Naive thymus-derived CD8-positive, alpha-beta T cell (primary cell): ENCODE measurements at regions not wholly inside any gene's neighbourhood (a gene's known extent, or its start where the extent isn't known, plus 50 kb on each side); places are given as distances from the start of the nearest gene placed in this dataset.
"Not testable (repeated sequence)": the region's sequence is repeated elsewhere in the genome, so short reads cannot be mapped to it uniquely, and the experiment has no call there.

Experiments
- ATAC-seq, 2 donors: fragments of 150-1000 bp; cut with Tn5 transposase in 1 of 2; sonication (Bioruptor Pico), chemical (Tn5 transposase) in 1 of 2; 1 replicate in 1 of 2; 2 replicates in 1 of 2; pipeline ENCODE4 v1.10.0; 2021; ENCODE audit warnings: mild to moderate bottlenecking in 2 of 2, moderate library complexity in 2 of 2
- POLR2A ChIA-PET: fragments of 350-600 bp; sonication (Branson Sonifier 250); formaldehyde crosslinking; loops from one replicate; lab custom pipeline; 2021; ENCODE audit warnings: antibody characterized with exemption; lab: Charles Lee
- DNase-seq, 10 donors: peaks; one replicate each; pipeline versions ENCODE4 v3.0.0 to v3.0.0-alpha.2; 2020 to 2022
- H3K27ac Mint-ChIP-seq, 10 donors: one replicate each; pipeline ENCODE4 v1.8.0; 2020 to 2022; ENCODE audit warnings: mild to moderate bottlenecking in 10 of 10, mixed read lengths in 10 of 10, moderate library complexity in 4 of 10, inconsistent platforms in 1 of 10
- H3K27me3 Mint-ChIP-seq, 5 donors: one replicate each; pipeline ENCODE4 v1.8.0; 2021 to 2022; ENCODE audit warnings: mixed read lengths in 5 of 5
- H3K36me3 Mint-ChIP-seq, 3 donors: one replicate each; pipeline ENCODE4 v1.8.0; 2020 to 2022; ENCODE audit warnings: mixed read lengths in 3 of 3, mild to moderate bottlenecking in 2 of 3, inconsistent platforms in 1 of 3
- H3K4me1 Mint-ChIP-seq, 4 donors: one replicate each; pipeline ENCODE4 v1.8.0; 2021 to 2022; ENCODE audit warnings: mixed read lengths in 4 of 4
- H3K4me3 Mint-ChIP-seq, 10 donors: one replicate each; pipeline ENCODE4 v1.8.0; 2020 to 2022; ENCODE audit warnings: mild to moderate bottlenecking in 10 of 10, mixed read lengths in 10 of 10, moderate library complexity in 6 of 10, inconsistent platforms in 1 of 10
- H3K9me3 Mint-ChIP-seq, 9 donors: one replicate each; pipeline ENCODE4 v1.8.0; 2020 to 2022; ENCODE audit warnings: mixed read lengths in 9 of 9, mild to moderate bottlenecking in 3 of 9, inconsistent platforms in 1 of 9, moderate library complexity in 1 of 9

GRCh38 chr12:73951956-73952703 lies 585.5 kb upstream of the ATXN7L3B start:
- Mint-ChIP-seq H3K27me3 (no peaks in the 10 kb centered on the region), H3K4me3 (no peak overlapping the region), H3K4me1 (no peaks in the 10 kb centered on the region), H3K9me3 (peaks cover 0 to 8% (median 0%) of the 10 kb centered on the region in 9 donors), H3K36me3 (no peaks in the 10 kb centered on the region), H3K27ac (no peak overlapping the region)
- POLR2A ChIA-PET = no interaction called here
- DNase-seq (no peak), ATAC-seq (no peak)

GRCh38 chr12:73964641-73965040 lies 573.0 kb upstream of the ATXN7L3B start:
- ATAC-seq (no peak), DNase-seq (no peak)
- no peaks in the 10 kb centered on the region for H3K36me3 Mint-ChIP-seq
- POLR2A ChIA-PET = no interaction called here
- peaks cover 0 to 10% (median 1%) of the 10 kb centered on the region in 9 donors for H3K9me3 Mint-ChIP-seq
- no peaks in the 10 kb centered on the region for H3K4me1 Mint-ChIP-seq
- no peak overlapping the region for H3K27ac Mint-ChIP-seq
- H3K27me3 Mint-ChIP-seq = no peaks in the 10 kb centered on the region
- H3K4me3 Mint-ChIP-seq = no peak overlapping the region

GRCh38 chr12:73973486-73973885 lies 564.1 kb upstream of the ATXN7L3B start:
- Mint-ChIP-seq H3K27me3 (no peaks in the 10 kb centered on the region), H3K36me3 (peaks cover 0 to 6% (median 0%) of the 10 kb centered on the region in 3 donors), H3K4me3 (no peak overlapping the region), H3K4me1 (no peaks in the 10 kb centered on the region), H3K27ac (no peak overlapping the region), H3K9me3 (peaks cover 0 to 16% (median 5%) of the 10 kb centered on the region in 9 donors)
- ATAC-seq = peak in 1 of 2 donors; percentile 20
- no peak for DNase-seq
- POLR2A ChIA-PET = no interaction called here

- Mint-ChIP-seq H3K9me3 (peaks cover 0 to 15% (median 0%) of the 10 kb centered on the region in 9 donors), H3K27ac (no peak overlapping the region), H3K4me1 (no peaks in the 10 kb centered on the region), H3K27me3 (no peaks in the 10 kb centered on the region), H3K4me3 (no peak overlapping the region), H3K36me3 (no peaks in the 10 kb centered on the region)
- ATAC-seq = no peak
- POLR2A ChIA-PET = no interaction called here
- DNase-seq = no peak
Measured at GRCh38 chr12:73984552-73984951, 553.1 kb upstream of the ATXN7L3B start.

GRCh38 chr12:73991138-73991537 lies 546.5 kb upstream of the ATXN7L3B start:
- H3K36me3 Mint-ChIP-seq = no peaks in the 10 kb centered on the region
- ATAC-seq (no peak), DNase-seq (no peak)
- POLR2A ChIA-PET = no interaction called here
- no peak overlapping the region for H3K4me3 Mint-ChIP-seq
- peak overlapping the region in 1 of 10 donors; percentile 49 for H3K27ac Mint-ChIP-seq
- no peaks in the 10 kb centered on the region for H3K4me1 Mint-ChIP-seq
- H3K9me3 Mint-ChIP-seq = peaks cover 0 to 14% (median 0%) of the 10 kb centered on the region in 9 donors
- H3K27me3 Mint-ChIP-seq = no peaks in the 10 kb centered on the region

GRCh38 chr12:73998894-73999293 lies 538.7 kb upstream of the ATXN7L3B start:
- no peak overlapping the region for H3K4me3 Mint-ChIP-seq
- peaks cover 0 to 9% (median 0%) of the 10 kb centered on the region in 9 donors for H3K9me3 Mint-ChIP-seq

GRCh38 chr12:74015118-74015517 lies 522.5 kb upstream of the ATXN7L3B start:
- H3K27ac Mint-ChIP-seq = no peak overlapping the region
- POLR2A ChIA-PET = no interaction called here
- no peaks in the 10 kb centered on the region for H3K27me3 Mint-ChIP-seq
- DNase-seq = no peak
- no peak overlapping the region for H3K4me3 Mint-ChIP-seq
- peaks cover 0 to 9% (median 0%) of the 10 kb centered on the region in 9 donors for H3K9me3 Mint-ChIP-seq
- no peaks in the 10 kb centered on the region for H3K36me3 Mint-ChIP-seq
- ATAC-seq = no peak
- H3K4me1 Mint-ChIP-seq = no peaks in the 10 kb centered on the region

More at GRCh38 chr12:73998894-73999293, 538.7 kb upstream of the ATXN7L3B start:
- Mint-ChIP-seq H3K4me1 (no peaks in the 10 kb centered on the region), H3K36me3 (no peaks in the 10 kb centered on the region), H3K27me3 (no peaks in the 10 kb centered on the region), H3K27ac (no peak overlapping the region)
- DNase-seq (no peak), ATAC-seq (no peak)
- POLR2A ChIA-PET = no interaction called here

GRCh38 chr12:74016324-74016723 lies 521.3 kb upstream of the ATXN7L3B start:
- DNase-seq, ATAC-seq, H3K27ac Mint-ChIP-seq, H3K9me3 Mint-ChIP-seq, H3K36me3 Mint-ChIP-seq, H3K4me3 Mint-ChIP-seq, H3K27me3 Mint-ChIP-seq, H3K4me1 Mint-ChIP-seq, POLR2A ChIA-PET: not testable (repeated sequence)

- H3K36me3 Mint-ChIP-seq = no peaks in the 10 kb centered on the region
- H3K4me1 Mint-ChIP-seq = no peaks in the 10 kb centered on the region
- no peaks in the 10 kb centered on the region for H3K27me3 Mint-ChIP-seq
- peaks cover 0 to 7% (median 0%) of the 10 kb centered on the region in 9 donors for H3K9me3 Mint-ChIP-seq
- no peak for DNase-seq
- no peak overlapping the region for H3K27ac Mint-ChIP-seq
- no peak overlapping the region for H3K4me3 Mint-ChIP-seq
- no peak for ATAC-seq
- POLR2A ChIA-PET = no interaction called here
Measured at GRCh38 chr12:74018849-74019248, 518.8 kb upstream of the ATXN7L3B start.

- peaks cover 0 to 6% (median 0%) of the 10 kb centered on the region in 9 donors for H3K9me3 Mint-ChIP-seq
- DNase-seq (no peak), ATAC-seq (no peak)
- no peak overlapping the region for H3K27ac Mint-ChIP-seq
- no peak overlapping the region for H3K4me3 Mint-ChIP-seq
- H3K4me1 Mint-ChIP-seq = no peaks in the 10 kb centered on the region
- H3K27me3 Mint-ChIP-seq = no peaks in the 10 kb centered on the region
- POLR2A ChIA-PET = no interaction called here
- H3K36me3 Mint-ChIP-seq = no peaks in the 10 kb centered on the region
Measured at GRCh38 chr12:74021937-74022336, 515.7 kb upstream of the ATXN7L3B start.

GRCh38 chr12:74031045-74031444 lies 506.6 kb upstream of the ATXN7L3B start:
- ATAC-seq = no peak
- Mint-ChIP-seq H3K27ac (no peak overlapping the region), H3K4me3 (no peak overlapping the region), H3K4me1 (no peaks in the 10 kb centered on the region), H3K9me3 (peaks cover 0 to 11% (median 4%) of the 10 kb centered on the region in 9 donors), H3K36me3 (no peaks in the 10 kb centered on the region), H3K27me3 (no peaks in the 10 kb centered on the region)
- POLR2A ChIA-PET = no interaction called here
- DNase-seq = no peak

- H3K27ac Mint-ChIP-seq = no peak overlapping the region
- H3K9me3 Mint-ChIP-seq = peaks cover 0 to 25% (median 9%) of the 10 kb centered on the region in 9 donors
- no peaks in the 10 kb centered on the region for H3K36me3 Mint-ChIP-seq
- H3K27me3 Mint-ChIP-seq = no peaks in the 10 kb centered on the region
- ATAC-seq (no peak), DNase-seq (no peak)
- POLR2A ChIA-PET = no interaction called here
- H3K4me1 Mint-ChIP-seq = no peaks in the 10 kb centered on the region
- no peak overlapping the region for H3K4me3 Mint-ChIP-seq
Measured at GRCh38 chr12:74033531-74033930, 504.1 kb upstream of the ATXN7L3B start.

GRCh38 chr12:74039138-74039537 lies 498.5 kb upstream of the ATXN7L3B start:
- DNase-seq, H3K27ac Mint-ChIP-seq, H3K4me1 Mint-ChIP-seq, H3K27me3 Mint-ChIP-seq, H3K4me3 Mint-ChIP-seq, H3K36me3 Mint-ChIP-seq, POLR2A ChIA-PET, ATAC-seq: not testable (repeated sequence)
- peaks cover 0 to 20% (median 6%) of the 10 kb centered on the region in 9 donors for H3K9me3 Mint-ChIP-seq

GRCh38 chr12:74043343-74043742 lies 494.3 kb upstream of the ATXN7L3B start:
- ATAC-seq (no peak), DNase-seq (no peak)
- peaks cover 0 to 10% (median 0%) of the 10 kb centered on the region in 9 donors for H3K9me3 Mint-ChIP-seq
- no peaks in the 10 kb centered on the region for H3K4me1 Mint-ChIP-seq
- POLR2A ChIA-PET = no interaction called here
- no peaks in the 10 kb centered on the region for H3K27me3 Mint-ChIP-seq
- no peaks in the 10 kb centered on the region for H3K36me3 Mint-ChIP-seq
- H3K27ac Mint-ChIP-seq = no peak overlapping the region
- H3K4me3 Mint-ChIP-seq = no peak overlapping the region
